HG03064 (cell line): ENCODE measurements at regions not wholly inside any gene's neighbourhood (a gene's known extent, or its start where the extent isn't known, plus 50 kb on each side); places are given as distances from the start of the nearest gene placed in this dataset.
"Not testable (repeated sequence)": the region's sequence is repeated elsewhere in the genome, so short reads cannot be mapped to it uniquely, and the experiment has no call there.

Experiments used
- ATAC-seq: cut with Tn5 transposase; IDR thresholded peaks from one replicate; pipeline ENCODE4 v1.9.1; 2021; ENCODE audit warnings: low read depth; ENCODE audit not compliant: unreplicated experiment

DNA sequence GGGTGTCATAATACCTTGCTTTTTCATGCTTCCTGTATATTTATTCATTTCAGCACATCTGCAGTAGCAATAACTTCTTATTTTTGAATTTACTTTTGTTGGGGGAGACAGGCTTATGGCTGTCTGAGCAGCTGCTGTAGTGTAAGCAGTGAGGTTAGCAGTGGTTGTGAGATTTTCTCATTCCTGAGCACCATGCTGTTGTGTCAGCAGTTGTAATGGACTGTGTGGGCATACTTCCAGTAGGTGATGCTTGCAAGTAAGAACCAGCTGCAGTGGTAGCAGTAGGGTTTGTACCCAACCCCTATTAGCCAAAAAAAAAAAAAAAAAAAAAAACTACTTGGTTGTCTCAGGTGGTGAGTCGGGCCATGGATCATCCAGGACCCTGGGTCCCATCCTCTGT lies 311.6 kb downstream of the NUF2 start:
- ATAC-seq: no peak

DNA sequence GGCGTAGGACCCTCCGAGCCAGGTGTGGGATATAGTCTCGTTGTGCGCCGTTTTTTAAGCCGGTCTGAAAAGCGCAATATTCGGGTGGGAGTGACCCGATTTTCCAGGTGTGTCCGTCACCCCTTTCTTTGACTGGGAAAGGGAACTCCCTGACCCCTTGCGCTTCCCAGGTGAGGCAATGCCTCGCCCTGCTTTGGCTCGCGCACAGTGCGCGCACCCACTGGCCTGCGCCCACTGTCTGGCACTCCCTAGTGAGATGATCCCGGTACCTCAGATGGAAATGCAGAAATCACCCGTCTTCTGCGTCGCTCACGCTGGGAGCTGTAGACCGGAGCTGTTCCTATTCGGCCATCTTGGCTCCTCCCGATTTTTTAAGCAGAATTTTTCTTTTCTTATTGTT lies 323.9 kb downstream of the NUF2 start:
- ATAC-seq: not testable (repeated sequence)

DNA sequence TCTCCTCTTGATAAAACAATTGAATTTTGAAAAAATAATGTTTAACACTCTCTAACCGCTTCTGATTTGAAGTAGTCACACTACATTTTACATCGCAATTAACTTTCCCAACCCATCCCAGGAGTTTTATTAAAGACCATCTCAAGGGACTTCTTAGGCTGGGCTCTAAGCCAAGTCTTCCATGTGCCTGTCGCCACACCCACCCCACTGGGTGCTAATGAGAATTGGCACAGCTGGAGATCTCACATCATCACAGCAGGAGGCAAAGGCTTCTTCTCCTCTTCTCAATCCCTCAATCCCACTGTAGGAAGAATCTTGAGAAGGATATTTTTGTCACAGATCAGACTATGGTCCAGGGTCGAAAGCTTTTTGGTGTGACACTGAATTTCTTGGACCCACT lies 328.9 kb downstream of the NUF2 start:
- ATAC-seq: no peak

DNA sequence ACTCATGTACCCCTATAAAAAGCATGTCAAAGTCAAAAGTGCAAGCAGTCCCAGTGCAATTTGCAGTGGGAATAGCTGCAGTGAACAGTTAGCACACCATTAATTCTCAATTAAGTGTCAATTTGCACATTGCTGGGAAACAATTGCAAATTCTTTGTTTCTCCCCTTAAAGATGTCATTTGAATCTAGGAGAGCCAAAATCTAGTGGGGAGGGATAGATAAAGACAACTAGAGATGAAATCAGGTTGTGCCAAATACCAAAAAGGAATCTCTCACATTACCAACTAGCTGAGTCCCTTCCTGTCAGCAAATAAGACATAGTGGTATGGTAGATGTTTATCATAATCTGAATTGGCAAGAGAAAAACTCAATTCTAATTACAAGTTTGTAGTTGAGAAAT lies 330.7 kb downstream of the NUF2 start:
- no peak for ATAC-seq

DNA sequence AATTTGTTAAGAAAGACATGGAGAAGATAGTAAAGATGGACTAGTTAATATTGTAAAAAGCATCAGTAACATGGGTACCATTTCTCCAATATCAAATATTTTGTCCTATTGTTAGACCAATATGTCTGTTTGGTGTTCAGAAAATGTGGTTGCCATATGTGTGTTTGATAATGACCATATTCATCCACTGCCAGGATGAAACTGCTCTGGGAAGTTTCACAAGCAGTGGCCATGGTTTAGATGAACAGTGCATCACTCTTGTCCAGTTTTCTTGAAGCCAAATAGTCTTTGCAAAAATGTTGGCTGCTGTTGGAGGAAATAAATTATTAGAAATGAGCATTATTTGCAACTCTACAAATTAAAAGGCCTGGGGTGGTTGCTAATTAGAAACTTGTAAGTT lies 333.8 kb downstream of the NUF2 start:
- no peak for ATAC-seq

DNA sequence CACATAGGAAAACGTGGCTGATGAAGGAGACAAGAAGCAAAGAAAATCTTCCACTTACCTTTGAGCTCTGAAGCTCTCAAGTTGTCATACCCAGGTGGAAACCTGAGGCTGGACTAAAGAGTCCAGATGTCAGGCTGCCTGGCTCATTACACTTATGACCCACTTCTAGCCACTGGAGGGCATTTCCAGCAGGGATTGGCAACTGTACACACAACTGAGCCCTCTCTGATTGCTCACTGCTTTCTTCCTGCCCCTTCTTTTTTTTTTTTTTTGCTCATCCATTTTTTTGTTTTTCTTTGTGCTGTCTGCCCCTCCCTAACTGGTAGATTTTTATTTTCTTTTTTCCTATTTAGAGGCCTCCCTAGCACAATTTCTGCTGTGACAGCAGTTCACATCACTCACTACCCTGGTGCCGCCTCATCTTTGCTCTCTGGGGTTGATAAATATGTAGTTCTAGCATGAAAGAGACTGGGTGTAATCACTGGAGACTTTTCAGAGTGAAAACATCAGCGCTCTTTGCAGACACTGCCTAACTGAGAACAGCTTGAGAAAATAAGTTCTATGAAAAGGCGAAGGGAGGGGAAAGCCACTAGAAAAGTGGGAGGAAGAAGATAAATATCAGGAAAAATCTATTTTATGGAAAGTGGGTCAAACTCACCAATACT lies 334.5 kb downstream of the NUF2 start:
- ATAC-seq: no peak

DNA sequence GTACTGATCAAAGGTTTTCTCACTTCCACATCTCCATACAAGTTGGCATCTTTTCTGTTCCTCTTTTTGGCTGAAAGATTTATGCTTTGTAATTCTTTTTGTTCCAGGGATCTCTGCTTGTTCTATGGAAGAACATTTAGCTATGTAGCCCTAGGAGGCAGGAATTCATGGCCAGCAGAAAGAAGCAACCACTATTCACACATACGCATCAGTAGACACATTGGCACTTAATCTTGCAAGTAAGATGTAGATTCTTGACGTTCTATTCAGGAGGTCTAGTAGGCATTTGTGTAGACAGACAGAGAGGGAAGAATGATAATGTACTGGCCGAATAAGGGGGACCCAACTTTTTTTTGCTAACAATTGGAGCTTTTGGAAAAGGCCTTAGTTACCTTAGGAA lies 336.0 kb downstream of the NUF2 start:
- ATAC-seq: no peak

DNA sequence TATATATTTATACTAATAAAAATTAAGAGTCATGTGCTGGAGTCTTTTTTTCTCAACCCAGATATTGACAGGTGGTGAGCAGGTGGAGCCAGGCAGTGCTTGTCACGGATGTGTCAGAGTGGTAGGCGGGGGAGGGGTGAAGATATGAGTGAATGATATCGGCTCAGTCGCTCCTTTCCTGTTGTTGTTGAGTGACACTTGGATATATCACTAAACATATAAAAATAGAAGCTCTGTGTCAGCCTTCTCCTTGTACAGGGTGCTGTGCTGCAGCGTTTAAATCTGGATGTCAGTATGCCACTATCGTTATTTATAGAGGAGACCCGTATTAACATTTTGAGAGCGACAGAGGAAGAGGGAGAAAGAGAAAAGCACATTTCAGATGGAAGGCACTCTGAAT lies 339.6 kb downstream of the NUF2 start:
- no peak for ATAC-seq

DNA sequence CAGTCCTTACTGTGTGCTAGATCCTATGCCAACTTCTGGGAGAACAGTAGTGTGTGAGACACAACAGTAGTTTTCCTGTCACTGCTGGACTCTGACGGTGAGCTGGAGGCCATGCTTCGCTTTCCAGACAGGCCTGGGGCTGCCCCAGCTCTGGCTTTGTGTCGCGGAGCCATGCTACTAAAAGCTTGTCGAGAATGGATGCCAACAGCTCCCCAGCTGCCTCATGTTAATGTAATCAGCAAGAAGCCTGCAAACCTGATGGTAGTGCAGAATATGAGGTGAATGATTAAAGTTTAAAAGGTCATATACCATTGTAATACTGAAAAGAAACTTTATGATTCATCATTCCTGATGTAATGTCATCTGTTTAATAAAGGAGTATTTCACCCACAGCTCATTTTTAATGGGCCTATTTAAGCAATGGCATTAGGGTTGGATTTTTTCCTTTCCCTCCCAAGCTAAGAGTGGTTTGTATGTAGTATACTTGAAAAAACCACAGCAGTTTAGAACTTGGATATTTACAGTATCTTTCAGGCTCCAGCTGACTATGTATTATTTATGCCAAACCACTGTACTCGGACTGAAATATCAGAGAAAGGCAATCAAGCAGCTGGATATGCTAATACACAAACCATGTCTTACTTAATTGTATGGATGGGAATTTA lies 343.0 kb downstream of the NUF2 start:
- no peak for ATAC-seq

DNA sequence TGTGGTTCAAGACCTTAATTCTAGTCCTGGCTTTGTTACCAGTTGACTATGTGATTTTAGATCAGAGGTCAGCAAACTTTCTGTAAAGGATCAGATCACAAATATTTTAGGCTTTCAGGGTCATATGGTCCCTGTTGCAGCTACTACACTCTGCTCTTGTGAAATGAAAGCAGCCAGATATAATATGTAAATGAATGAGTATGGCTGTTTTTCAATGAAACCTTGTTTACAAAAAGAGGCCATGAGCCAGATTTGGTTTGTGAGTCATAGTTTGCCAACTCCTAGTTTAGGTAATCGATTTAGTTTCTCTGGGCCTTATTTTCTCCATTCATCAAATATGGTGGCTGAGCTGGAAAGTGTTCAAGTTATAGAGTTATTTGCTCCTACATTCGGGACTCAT lies 346.7 kb downstream of the NUF2 start:
- no peak for ATAC-seq

DNA sequence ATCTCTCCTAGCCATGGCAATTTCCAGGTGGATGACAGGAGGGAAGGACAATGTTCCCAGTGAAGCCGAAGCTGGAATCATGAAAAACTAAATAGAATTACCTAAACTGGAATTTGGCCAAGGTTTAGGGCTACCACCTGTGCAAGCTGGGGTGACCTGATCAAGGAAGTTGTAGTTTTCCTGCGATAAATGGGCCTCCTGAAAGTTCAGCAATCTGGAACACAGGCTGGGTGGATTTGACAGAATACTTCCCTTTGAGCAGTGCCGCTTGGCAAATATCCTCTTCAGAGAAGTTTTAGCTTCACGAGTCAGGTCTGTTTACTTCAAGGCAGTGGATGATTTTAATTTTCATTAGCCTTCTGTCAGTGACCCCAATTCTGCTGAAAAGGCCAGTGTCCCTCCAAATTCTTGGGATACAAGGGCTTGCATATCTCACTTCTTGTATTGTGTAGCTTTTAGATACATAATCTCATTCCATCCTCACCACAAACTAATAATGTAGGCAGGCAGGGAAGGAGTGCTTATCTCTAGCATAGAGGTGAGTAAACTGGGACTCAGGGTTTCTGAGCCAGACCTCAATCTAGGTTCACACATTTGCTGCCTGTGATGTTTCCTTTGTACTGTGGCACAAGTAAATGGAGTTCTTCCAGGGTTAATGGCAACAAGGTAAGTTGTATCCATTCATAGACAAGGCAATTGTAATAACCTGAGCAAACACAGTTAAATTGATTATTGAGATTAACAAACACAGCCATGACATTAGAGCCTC lies 349.4 kb downstream of the NUF2 start:
- ATAC-seq: no peak

DNA sequence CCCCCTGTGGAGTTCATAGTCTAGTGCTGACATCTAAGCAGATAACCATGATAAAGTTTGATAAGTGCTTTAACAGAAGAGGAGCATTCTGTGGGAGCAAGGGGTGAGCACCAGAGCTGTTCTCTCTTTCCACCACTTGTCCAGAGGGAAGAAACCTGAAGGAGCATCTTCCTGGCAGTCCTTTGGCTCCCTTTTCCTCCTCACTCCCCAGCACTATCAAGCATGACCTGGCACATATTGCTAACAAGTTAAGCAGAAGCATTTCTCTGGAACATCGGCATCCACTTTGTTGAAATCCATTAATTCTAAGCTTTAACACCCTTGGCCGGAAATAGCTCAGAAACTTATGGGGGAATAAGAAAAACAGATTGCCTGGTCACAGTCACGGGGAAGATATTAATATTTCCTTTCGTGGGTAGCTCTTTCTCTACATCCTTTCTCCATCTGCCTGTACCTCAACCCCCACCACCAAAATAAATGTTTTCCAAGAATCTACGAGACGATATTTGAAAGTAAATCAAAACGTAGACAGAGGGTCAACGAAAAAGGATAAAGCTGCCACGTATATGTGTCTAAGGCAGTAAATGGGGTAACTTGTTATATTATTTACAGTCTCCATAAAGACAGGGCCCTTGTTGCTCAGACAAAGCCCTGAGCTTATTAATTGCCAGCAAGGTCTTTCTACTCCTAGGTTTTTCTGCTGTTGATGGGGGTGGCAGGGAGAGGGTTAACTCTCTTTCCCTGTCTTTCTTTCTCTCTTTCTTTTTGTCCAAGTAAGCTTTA lies 351.4 kb downstream of the NUF2 start:
- no peak for ATAC-seq

DNA sequence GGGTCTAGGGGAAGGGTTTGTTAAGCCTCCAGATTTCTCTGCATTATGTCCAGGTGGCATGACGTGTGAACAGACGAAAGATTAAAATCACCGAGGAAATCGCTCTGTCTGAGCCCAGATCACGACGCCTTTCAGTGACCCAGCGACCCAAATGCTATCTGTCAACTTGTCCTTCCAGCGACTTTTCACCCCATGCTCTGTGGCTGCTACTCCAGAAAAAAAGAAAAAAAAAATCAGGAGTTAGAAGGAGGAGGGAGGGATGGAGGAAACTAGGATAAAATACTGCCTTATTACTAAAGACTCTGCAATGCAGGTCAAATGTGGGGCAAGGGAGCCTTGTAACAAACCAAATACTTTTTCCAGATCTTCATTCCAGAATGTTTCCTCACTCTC lies 352.0 kb downstream of the NUF2 start:
- no peak for ATAC-seq

DNA sequence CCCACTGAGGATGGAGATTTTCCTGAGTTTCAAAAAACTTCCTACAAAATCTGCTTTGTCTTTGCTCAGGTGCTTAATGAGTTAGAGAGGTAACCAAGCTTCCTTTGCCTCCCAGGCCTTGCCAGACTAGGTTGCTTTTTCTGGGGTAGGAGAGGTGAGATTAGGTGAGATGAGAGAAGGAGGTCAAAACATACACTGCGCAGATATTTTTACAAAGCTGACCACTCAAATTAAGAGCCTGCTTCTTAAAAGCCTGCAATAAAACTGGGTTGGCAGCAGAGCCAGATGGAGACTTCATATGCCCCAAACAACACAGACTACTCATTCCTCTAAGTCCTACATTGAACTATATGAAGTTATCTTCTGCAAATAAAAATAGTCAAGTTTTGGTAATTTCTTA lies 352.5 kb downstream of the NUF2 start:
- ATAC-seq: no peak

DNA sequence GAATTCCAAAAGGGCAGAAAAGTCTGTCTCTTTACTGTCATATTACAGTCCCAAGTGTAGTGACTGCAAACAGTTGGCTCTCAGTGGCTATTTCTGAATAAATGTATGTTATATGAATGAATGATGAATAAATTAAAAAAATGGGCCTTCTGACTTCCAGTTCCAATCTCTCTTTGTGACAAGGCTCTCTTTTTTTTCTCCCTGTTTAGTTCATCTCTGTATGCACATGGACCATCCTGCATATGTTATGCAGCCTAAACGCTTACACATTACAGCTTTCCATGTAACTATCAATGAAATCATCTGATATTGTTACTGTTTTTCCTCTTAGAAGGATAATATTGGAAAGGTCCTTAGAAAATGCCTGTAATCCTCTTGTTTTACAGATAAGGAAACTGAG lies 363.0 kb downstream of the NUF2 start:
- no peak for ATAC-seq

DNA sequence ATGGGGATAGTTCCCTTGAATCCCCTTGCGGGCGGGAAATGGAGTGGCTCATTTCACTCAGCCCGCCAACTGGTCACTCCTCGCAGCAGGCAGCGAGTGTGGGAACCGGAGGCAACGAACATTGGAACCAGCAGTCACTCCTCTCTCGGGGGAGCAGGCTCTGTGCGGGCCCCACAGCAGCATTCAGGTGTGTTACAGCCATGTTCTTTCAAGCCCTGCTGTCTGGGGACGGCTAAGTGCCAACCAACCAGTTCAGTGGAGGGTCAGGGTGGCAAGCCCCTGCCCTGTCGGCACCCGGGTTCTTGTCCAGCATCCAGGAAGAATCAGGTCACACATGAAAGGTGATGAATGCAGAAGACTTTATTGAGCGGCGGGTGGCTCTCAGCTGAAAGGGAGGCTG lies 370.5 kb downstream of the NUF2 start:
- no peak for ATAC-seq

DNA sequence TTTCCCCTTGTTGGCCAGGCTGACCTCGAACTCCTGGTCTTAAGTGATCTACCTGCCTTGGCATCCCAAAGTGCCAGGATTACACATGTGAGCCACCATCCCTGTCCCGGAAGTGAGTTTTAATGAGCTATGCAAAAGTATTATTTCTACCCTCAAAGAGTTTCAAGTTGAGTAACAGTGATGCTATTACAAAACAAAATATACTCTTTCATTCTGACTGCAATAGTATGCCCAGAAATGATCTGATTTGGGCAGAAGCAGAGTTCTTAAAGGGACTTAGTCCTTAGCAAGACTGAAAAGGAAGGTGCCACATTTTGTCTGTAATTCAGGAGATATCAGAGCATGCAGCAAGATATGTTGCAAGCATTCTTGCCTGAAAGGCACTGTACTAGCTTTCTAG lies 375.4 kb downstream of the NUF2 start:
- no peak for ATAC-seq

DNA sequence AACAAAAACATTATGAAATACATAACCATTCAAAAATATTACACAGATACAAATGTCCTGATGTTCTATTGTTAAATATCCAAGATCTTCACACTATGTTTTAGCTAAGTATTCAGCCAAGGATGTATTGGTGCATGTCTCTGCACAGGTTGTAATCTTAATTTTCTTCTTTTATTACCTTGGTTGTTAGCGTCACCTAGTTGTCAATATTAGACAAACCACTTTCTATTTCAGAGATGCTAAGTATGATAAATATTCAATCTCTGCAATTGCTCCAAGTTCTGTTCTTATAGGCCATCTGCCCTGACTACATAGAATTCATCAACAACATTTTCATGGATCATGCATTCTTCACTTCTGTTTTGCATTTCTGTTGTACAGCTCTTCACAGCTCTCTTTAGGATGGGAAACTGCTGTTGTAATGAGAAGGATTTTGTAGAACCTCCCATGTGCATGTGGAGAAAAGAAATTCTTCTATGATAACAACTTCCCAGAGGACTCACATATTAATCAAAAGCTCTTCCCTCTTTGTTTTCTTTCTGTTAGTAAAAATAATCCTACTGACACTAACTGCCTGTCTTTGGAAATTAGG lies 380.1 kb downstream of the NUF2 start:
- ATAC-seq: no peak

DNA sequence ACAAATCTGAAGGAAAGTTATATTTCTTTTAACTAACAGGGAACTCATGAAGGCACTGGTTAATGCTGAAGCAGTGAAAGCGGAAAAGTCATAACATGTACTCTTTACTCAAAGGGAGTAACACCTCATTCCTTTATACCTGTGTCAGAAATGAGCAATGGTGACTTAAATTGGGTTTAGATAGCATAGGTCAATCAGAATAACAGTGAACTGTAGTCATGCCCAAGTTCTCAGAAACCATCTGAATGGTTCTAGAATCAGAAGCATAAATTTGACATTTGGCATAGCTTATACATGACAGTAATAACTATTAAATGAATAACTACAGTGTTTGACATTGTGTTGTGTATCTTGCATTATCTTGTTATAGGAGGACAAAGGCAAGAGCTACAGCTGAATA lies 382.0 kb downstream of the NUF2 start:
- no peak for ATAC-seq

DNA sequence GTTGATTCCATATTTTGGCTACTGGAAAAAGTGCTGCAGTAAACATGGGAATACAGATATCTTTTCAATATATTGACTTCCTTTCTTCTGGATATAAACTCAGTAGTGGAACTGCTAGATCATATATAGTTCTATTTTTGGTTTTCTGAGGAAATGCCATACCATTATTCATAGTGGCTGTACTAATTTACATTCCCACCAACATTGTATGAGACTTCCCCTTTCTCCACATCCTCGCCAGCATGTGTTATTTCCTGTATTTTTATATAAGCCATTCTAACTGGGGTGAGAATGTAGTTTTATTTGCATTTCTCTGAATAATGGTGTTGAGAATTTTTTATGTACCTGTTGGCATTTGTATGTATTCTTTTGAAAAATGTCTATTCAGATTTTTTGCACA lies 385.2 kb downstream of the NUF2 start:
- ATAC-seq: no peak

DNA sequence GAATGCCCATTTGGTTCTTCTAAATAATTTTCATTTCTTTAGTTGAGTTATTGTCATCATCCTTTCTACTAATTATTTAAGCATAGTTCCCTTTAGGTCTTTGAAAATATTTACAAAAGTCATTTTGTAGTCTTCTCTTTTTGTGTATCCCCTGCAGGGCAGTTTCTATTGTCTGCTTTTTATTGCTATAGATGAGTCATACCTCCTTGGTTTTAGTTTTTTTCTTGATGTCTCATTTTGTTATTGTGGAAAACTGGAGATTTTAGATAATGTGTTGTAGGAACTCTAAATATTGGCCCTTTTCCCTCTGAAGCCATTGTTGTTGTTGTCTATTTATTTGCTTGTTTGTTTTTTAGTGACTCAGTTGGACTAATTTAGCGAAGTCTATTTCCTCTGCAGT lies 387.9 kb downstream of the NUF2 start:
- no peak for ATAC-seq
